ENCODE measurements at regions not wholly inside any gene's neighbourhood (a gene's known extent, or its start where the extent isn't known, plus 50 kb on each side); places are given as distances from the start of the nearest gene placed in this dataset.

GRCh38 chr3:83496462-83496861, 1462.3 kb upstream of the CADM2 start:
- no peak overlapping the region for H3K4me3 ChIP-seq (ENCODE audit: low read depth, low read length)
- no peak overlapping the region for H3K27ac ChIP-seq
- no peak for DNase-seq
- no peaks in the 10 kb centered on the region for H3K27me3 ChIP-seq (replicated peaks)
- H3K36me3 ChIP-seq (replicated peaks) = no peaks in the 10 kb centered on the region
- TF ChIP-seq CTCF (IDR thresholded peaks at IDR 0.05; ENCODE audit: low read depth, low read length, missing control alignments) = no peak
- in situ Hi-C loops (cut with HindIII; ENCODE audit: low pct_ligation_motif_present, low sequenced_read_pairs) = no loop called here

DNA sequence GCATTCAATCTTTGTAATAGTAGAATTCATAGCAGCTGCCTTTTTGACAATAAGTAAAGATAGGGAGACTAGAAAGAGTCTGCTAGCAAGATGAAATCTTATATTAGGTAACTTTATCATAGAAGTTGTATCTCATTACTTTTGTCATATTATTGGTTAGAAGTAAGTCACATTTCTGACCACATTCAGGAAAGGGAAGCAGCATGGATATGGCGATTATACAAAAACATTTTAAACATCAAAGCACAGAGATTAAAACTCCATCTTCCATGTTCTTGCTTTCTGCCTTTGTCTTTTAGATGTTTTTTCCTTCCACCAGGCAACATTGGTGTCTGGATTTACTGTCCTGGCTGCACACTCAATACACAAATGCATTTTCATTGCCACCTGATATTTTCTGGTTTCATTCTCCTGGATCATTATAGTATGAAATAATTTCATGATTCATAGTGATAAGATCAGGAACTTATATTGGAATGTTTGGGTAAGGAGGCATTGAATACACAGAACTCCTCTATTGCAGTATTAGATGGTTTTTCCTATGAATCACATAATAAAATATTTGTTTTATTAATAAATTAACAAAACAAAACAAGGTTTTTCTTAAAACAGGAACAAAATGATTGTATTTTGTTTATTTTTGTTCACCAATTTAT, 1460.3 kb upstream of the CADM2 start:
- no peak for DNase-seq
- in situ Hi-C loops (cut with HindIII; ENCODE audit: low pct_ligation_motif_present, low sequenced_read_pairs) = no loop called here
- TF ChIP-seq CTCF (IDR thresholded peaks at IDR 0.05; ENCODE audit: low read depth, low read length, missing control alignments) = no peak
- Histone ChIP-seq H3K27me3 (replicated peaks) (no peaks in the 10 kb centered on the region), H3K4me3 (ENCODE audit: low read depth, low read length) (no peak overlapping the region), H3K27ac (no peak overlapping the region), H3K36me3 (replicated peaks) (no peaks in the 10 kb centered on the region)

- H3K27me3 ChIP-seq (replicated peaks) = no peaks in the 10 kb centered on the region
- H3K27ac ChIP-seq = no peak overlapping the region
- no peak for TF ChIP-seq CTCF (IDR thresholded peaks at IDR 0.05; ENCODE audit: low read depth, low read length, missing control alignments)
- no peak for DNase-seq
- in situ Hi-C loops (cut with HindIII; ENCODE audit: low pct_ligation_motif_present, low sequenced_read_pairs) = no loop called here
- no peak overlapping the region for H3K4me3 ChIP-seq (ENCODE audit: low read depth, low read length)
- no peaks in the 10 kb centered on the region for H3K36me3 ChIP-seq (replicated peaks)
Observed at GRCh38 chr3:83500422-83500821, 1458.4 kb upstream of the CADM2 start.

DNA sequence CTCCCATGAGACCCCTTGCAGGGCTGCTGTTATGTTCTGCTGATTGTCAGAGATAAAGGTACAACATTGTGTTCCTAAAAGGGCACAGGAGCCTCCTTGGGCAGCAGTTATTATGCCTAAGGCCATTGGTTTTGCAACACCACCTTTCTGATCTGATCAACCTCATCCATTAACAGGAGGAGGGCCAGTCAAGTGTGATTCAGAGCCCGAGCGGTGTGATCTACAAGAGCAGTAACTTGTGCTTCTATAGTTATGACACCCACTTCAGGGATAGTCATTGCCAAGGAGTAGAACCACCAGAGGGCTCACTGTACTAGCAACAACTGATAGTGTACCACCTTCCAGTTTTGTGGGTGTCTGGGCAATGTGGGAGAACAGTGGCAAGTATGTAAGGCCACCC, 1457.9 kb upstream of the CADM2 start:
- DNase-seq = no peak
- H3K27ac ChIP-seq = no peak overlapping the region
- no peak overlapping the region for H3K4me3 ChIP-seq (ENCODE audit: low read depth, low read length)
- no peaks in the 10 kb centered on the region for H3K27me3 ChIP-seq (replicated peaks)
- no peaks in the 10 kb centered on the region for H3K36me3 ChIP-seq (replicated peaks)
- in situ Hi-C loops (cut with HindIII; ENCODE audit: low pct_ligation_motif_present, low sequenced_read_pairs) = no loop called here
- TF ChIP-seq CTCF (IDR thresholded peaks at IDR 0.05; ENCODE audit: low read depth, low read length, missing control alignments) = no peak

DNA sequence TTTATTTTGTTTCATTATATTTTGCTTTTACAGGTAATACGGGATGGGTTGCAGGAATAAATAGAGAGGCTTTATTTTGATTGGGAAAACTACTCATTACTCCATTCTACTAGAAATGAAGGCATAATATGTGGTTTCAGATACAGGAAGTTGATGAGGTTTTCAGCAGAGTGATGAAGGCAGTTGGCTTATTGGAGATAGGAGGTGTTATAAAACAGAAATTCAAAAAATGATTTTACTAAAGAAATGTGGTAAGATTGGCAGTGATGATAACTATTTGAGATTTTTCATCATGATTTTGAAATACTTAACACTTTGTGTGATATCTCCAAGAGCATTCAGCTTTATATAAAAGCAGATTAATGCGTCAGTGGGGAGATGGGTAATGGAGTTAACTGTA, 1445.7 kb upstream of the CADM2 start:
- in situ Hi-C loops (cut with HindIII; ENCODE audit: low pct_ligation_motif_present, low sequenced_read_pairs) = no loop called here
- no peak for DNase-seq
- Histone ChIP-seq H3K4me3 (ENCODE audit: low read depth, low read length) (no peak overlapping the region), H3K27ac (no peak overlapping the region), H3K36me3 (replicated peaks) (no peaks in the 10 kb centered on the region), H3K27me3 (replicated peaks) (no peaks in the 10 kb centered on the region)
- TF ChIP-seq CTCF (IDR thresholded peaks at IDR 0.05; ENCODE audit: low read depth, low read length, missing control alignments) = no peak

DNA sequence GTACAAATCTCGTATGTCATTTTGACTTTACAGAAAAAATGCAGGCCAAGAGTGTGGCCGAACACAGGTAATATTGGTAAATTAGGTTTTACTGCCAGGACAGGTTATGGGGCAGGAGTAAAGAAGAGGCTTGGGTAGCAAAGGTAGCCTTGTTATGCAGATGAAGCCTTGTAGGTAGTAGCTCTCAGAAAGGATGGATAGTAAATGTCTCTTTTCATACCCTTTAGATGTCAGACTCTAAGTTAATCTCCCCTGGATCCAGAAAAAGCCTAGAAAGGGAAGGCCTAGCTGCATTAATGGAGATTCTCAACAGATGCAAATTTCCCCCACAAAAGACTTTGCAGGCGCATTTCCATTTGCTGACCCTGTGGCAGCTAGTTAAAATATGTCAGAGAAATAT, 1445.1 kb upstream of the CADM2 start:
- H3K27ac ChIP-seq = no peak overlapping the region
- no peak for DNase-seq
- in situ Hi-C loops (cut with HindIII; ENCODE audit: low pct_ligation_motif_present, low sequenced_read_pairs) = no loop called here
- no peak overlapping the region for H3K4me3 ChIP-seq (ENCODE audit: low read depth, low read length)
- H3K27me3 ChIP-seq (replicated peaks) = no peaks in the 10 kb centered on the region
- H3K36me3 ChIP-seq (replicated peaks) = no peaks in the 10 kb centered on the region
- no peak for TF ChIP-seq CTCF (IDR thresholded peaks at IDR 0.05; ENCODE audit: low read depth, low read length, missing control alignments)

Data from brain microvascular endothelial cell (primary cell).